Caco-2 (cell line): ENCODE measurements at regions not wholly inside any gene's neighbourhood (a gene's known extent, or its start where the extent isn't known, plus 50 kb on each side); places are given as distances from the start of the nearest gene placed in this dataset.

Experiments used
- BruUV-seq: library from RNA; stranded (reverse); fragments of 400-500 nt; replicated peaks from 2 replicates; lab custom pipeline; 2021; lab: Mats Ljungman, UMichigan
- CTCF ChIA-PET: fragments of 300-600 bp; sonication (Branson Sonifier 250); formaldehyde crosslinking; loops from one replicate; lab custom pipeline; 2022; ENCODE audit warnings: antibody characterized with exemption; lab: Charles Lee
- POLR2A ChIA-PET: fragments of 300-600 bp; sonication (Branson Sonifier 250); formaldehyde crosslinking; loops from one replicate; lab custom pipeline; 2022; ENCODE audit warnings: antibody characterized with exemption; lab: Charles Lee
- DNase-seq, 2 experiments: peaks; one replicate each; pipeline versions ENCODE4 v3.0.0 to v3.0.0-alpha.2; 2020 to 2022
- H3K27me3 ChIP-seq: replicated peaks from 2 replicates; pipeline ENCODE4 v1.6.0; 2011; ENCODE audit warnings: low read length; ENCODE audit not compliant: control insufficient read depth, insufficient read depth
- H3K36me3 ChIP-seq: 2 replicates; pipeline ENCODE4 v1.5.1; 2011; ENCODE audit warnings: low read length; ENCODE audit not compliant: control insufficient read depth, insufficient read depth
- H3K4me1 ChIP-seq: fragments of 250-450 bp; sonication (Bioruptor Pico); 2 replicates; pipeline ENCODE4 v1.5.1; 2020; ENCODE audit warnings: mild to moderate bottlenecking
- H3K4me3 ChIP-seq: 2 replicates; pipeline ENCODE4 v1.5.1; 2011; ENCODE audit warnings: low read depth, mild to moderate bottlenecking, control low read depth, low read length
- H3K9me3 ChIP-seq: fragments of 250-450 bp; sonication (Bioruptor Pico); 2 replicates; pipeline ENCODE4 v1.5.1; 2020; ENCODE audit warnings: mild to moderate bottlenecking, moderate library complexity
- H3K27ac Mint-ChIP-seq: one replicate; pipeline ENCODE4 v1.8.0; 2022; ENCODE audit warnings: mixed read lengths; ENCODE audit not compliant: unreplicated experiment
- H3K27me3 Mint-ChIP-seq: one replicate; pipeline ENCODE4 v1.8.0; 2022; ENCODE audit warnings: mixed read lengths; ENCODE audit not compliant: insufficient read depth, unreplicated experiment
- H3K36me3 Mint-ChIP-seq: one replicate; pipeline ENCODE4 v1.8.0; 2022; ENCODE audit warnings: mild to moderate bottlenecking, mixed read lengths; ENCODE audit not compliant: insufficient read depth, unreplicated experiment
- H3K4me1 Mint-ChIP-seq: one replicate; pipeline ENCODE4 v1.8.0; 2022; ENCODE audit warnings: low read depth, mixed read lengths; ENCODE audit not compliant: unreplicated experiment
- H3K4me3 Mint-ChIP-seq: one replicate; pipeline ENCODE4 v1.8.0; 2022; ENCODE audit warnings: mild to moderate bottlenecking, moderate library complexity, mixed read lengths; ENCODE audit not compliant: unreplicated experiment
- H3K9me3 Mint-ChIP-seq: one replicate; pipeline ENCODE4 v1.8.0; 2022; ENCODE audit warnings: mixed read lengths; ENCODE audit not compliant: unreplicated experiment
- CTCF ChIP-seq, 2 experiments: fragments of 200-600 bp in 1 of 2; IDR thresholded peaks; 1 replicate in 1 of 2; 2 replicates in 1 of 2; pipeline versions ENCODE4 v1.5.1 to v1.8.0; 2011 to 2022; ENCODE audit warnings: antibody characterized with exemption in 1 of 2, control low read depth in 1 of 2, inconsistent platforms in 1 of 2, low read depth in 1 of 2, low read length in 1 of 2, mild to moderate bottlenecking in 1 of 2, moderate library complexity in 1 of 2; ENCODE audit not compliant: insufficient read depth in 1 of 2, severe bottlenecking in 1 of 2, unreplicated experiment in 1 of 2
- intact Hi-C: fragments of 100-400 bp; cut with micrococcal nuclease; formaldehyde crosslinking; loops from one replicate; pipeline ENCODE4 v1.10.0; 2022; ENCODE audit not compliant: unreplicated experiment

- POLR2A ChIA-PET, result no interaction called here
- peaks cover 26% of the 10 kb centered on the region; the same call in 1 of the 2 replicates for H3K4me1 ChIP-seq
- CTCF ChIA-PET, result interaction anchor here (0.6 kb wide), 1 partner anchor 133 kb away, joined by 4 read pairs; no protein-coding TSS in a partner anchor
- H3K4me3 ChIP-seq, result no peak overlapping the region
- no peaks in the 10 kb centered on the region for H3K9me3 ChIP-seq
- Mint-ChIP-seq H3K4me3 (no peak overlapping the region), H3K27me3 (no peaks in the 10 kb centered on the region), H3K36me3 (no peaks in the 10 kb centered on the region), H3K9me3 (no peaks in the 10 kb centered on the region), H3K27ac (no peak overlapping the region), H3K4me1 (peaks cover 25% of the 10 kb centered on the region)
- no peaks in the 10 kb centered on the region for H3K36me3 ChIP-seq
- TF ChIP-seq CTCF (IDR thresholded peaks at IDR 0.05; ENCODE audit: insufficient read depth in 1 of 2, low read depth in 1 of 2, low read length in 1 of 2, severe bottlenecking in 1 of 2, unreplicated experiment in 1 of 2), result no peak
- BruUV-seq, result no TSS peak
- no peak for DNase-seq
- intact Hi-C loops, result loop anchor here (1.0 kb wide), 1 partner anchor 31 kb away; no protein-coding TSS in a partner anchor
- no peaks in the 10 kb centered on the region for H3K27me3 ChIP-seq
These were observed 251.5 kb upstream of the CWC22 start for GRCh38 chr2:180258579-180258978.

GRCh38 chr2:180258041-180258537, 251.0 kb upstream of the CWC22 start:
- POLR2A ChIA-PET, result no interaction called here
- Mint-ChIP-seq H3K4me3 (no peak overlapping the region), H3K9me3 (no peaks in the 10 kb centered on the region), H3K36me3 (no peaks in the 10 kb centered on the region), H3K27me3 (no peaks in the 10 kb centered on the region), H3K27ac (no peak overlapping the region), H3K4me1 (peaks cover 25% of the 10 kb centered on the region)
- CTCF ChIA-PET, result no interaction called here
- H3K27me3 ChIP-seq, result no peaks in the 10 kb centered on the region
- no TSS peak for BruUV-seq
- H3K4me3 ChIP-seq, result no peak overlapping the region
- peaks cover 26% of the 10 kb centered on the region; the same call in 1 of the 2 replicates for H3K4me1 ChIP-seq
- no peak for TF ChIP-seq CTCF (IDR thresholded peaks at IDR 0.05; ENCODE audit: insufficient read depth in 1 of 2, low read depth in 1 of 2, low read length in 1 of 2, severe bottlenecking in 1 of 2, unreplicated experiment in 1 of 2)
- no peaks in the 10 kb centered on the region for H3K9me3 ChIP-seq
- no peaks in the 10 kb centered on the region for H3K36me3 ChIP-seq
- intact Hi-C loops, result loop anchor here (1.0 kb wide), 1 partner anchor 31 kb away; no protein-coding TSS in a partner anchor
- peak in 1 of 2 experiments; percentile 16 for DNase-seq

- BruUV-seq, result no TSS peak
- no peak overlapping the region for H3K4me3 ChIP-seq
- intact Hi-C loops, result no loop called here
- Mint-ChIP-seq H3K27me3 (no peaks in the 10 kb centered on the region), H3K9me3 (no peaks in the 10 kb centered on the region), H3K36me3 (no peaks in the 10 kb centered on the region), H3K4me3 (no peak overlapping the region), H3K27ac (no peak overlapping the region), H3K4me1 (peaks cover 25% of the 10 kb centered on the region)
- POLR2A ChIA-PET, result no interaction called here
- no peaks in the 10 kb centered on the region for H3K27me3 ChIP-seq
- H3K9me3 ChIP-seq, result no peaks in the 10 kb centered on the region
- DNase-seq, result no peak
- H3K4me1 ChIP-seq, result peaks cover 26% of the 10 kb centered on the region; the same call in 1 of the 2 replicates
- H3K36me3 ChIP-seq, result no peaks in the 10 kb centered on the region
- CTCF ChIA-PET, result no interaction called here
- TF ChIP-seq CTCF (IDR thresholded peaks at IDR 0.05; ENCODE audit: insufficient read depth in 1 of 2, low read depth in 1 of 2, low read length in 1 of 2, severe bottlenecking in 1 of 2, unreplicated experiment in 1 of 2), result no peak
These were observed 250.2 kb upstream of the CWC22 start for GRCh38 chr2:180257247-180257646.
